ENCODE measurements at regions not wholly inside any gene's neighbourhood (a gene's known extent, or its start where the extent isn't known, plus 50 kb on each side); places are given as distances from the start of the nearest gene placed in this dataset.

DNA sequence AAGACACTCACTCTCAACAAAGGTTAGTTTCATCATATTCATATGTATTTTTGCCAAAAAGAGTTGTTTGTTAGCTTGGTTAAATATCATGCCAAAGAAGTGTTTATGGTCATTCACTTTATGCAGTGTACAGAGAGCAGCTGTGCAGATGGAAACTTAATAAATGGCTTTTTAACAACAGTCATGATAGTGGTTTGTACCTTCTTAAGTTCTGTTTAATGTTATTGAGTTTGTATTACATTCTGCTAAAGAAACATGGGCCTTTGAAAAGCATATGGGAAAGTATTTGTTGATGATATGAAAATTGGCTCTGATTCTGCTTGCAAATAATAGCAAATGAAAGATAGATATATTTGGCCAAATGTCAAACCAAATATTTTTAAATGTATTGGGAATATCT, 607.3 kb downstream of the NCAM2 start:
- Histone ChIP-seq H3K9me3 (no peaks in the 10 kb centered on the region), H3K27me3 (no peaks in the 10 kb centered on the region), H3K4me3 (no peak overlapping the region), H3K36me3 (no peaks in the 10 kb centered on the region), H3K4me1 (no peaks in the 10 kb centered on the region), H3K27ac (no peak overlapping the region)
- intact Hi-C loops (cut with DNase I; ENCODE audit: low total_unique reads): no loop called here
- DNase-seq: no peak
- TF ChIP-seq POLR2A (IDR thresholded peaks at IDR 0.05) (no peak), CTCF (IDR thresholded peaks at IDR 0.05) (no peak)

- no peaks in the 10 kb centered on the region for H3K4me1 ChIP-seq
Observed at GRCh38 chr21:21606041-21606440, 607.8 kb downstream of the NCAM2 start.

DNA sequence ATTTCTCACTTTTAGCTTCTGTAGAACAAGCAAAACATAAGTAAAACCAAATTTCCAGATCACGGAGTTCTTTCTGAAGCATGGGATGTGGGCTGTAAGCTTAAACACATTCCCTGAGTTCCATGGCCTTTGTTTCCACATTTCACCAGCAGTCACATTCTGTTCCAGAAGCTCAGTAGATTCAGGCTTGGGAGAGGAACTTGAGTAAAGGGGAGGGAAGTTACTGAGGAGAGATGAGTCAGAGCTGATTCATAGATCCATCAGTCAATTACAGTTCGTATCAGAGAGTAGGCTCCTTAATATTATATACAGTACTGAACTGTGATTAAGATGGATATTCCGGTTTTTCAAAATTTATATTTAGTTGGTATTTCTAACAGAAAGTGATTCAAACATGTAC, 614.3 kb downstream of the NCAM2 start:
- H3K27ac ChIP-seq: no peak overlapping the region
- H3K9me3 ChIP-seq: no peaks in the 10 kb centered on the region
- TF ChIP-seq POLR2A (IDR thresholded peaks at IDR 0.05) (no peak), CTCF (IDR thresholded peaks at IDR 0.05) (no peak)
- H3K4me3 ChIP-seq: no peak overlapping the region
- peaks cover 0 to 3% of the 10 kb centered on the region in 2 donors for H3K27me3 ChIP-seq
- H3K4me1 ChIP-seq: no peaks in the 10 kb centered on the region
- H3K36me3 ChIP-seq: no peaks in the 10 kb centered on the region
- intact Hi-C loops (cut with DNase I; ENCODE audit: low total_unique reads): no loop called here
- no peak for DNase-seq

More at GRCh38 chr21:21606041-21606440, 607.8 kb downstream of the NCAM2 start:
- no peaks in the 10 kb centered on the region for H3K9me3 ChIP-seq
- H3K36me3 ChIP-seq: no peaks in the 10 kb centered on the region
- intact Hi-C loops (cut with DNase I; ENCODE audit: low total_unique reads): no loop called here
- no peak for TF ChIP-seq POLR2A (IDR thresholded peaks at IDR 0.05)
- TF ChIP-seq CTCF (IDR thresholded peaks at IDR 0.05): no peak
- no peaks in the 10 kb centered on the region for H3K27me3 ChIP-seq
- H3K4me3 ChIP-seq: no peak overlapping the region
- no peak overlapping the region for H3K27ac ChIP-seq
- DNase-seq: no peak

DNA sequence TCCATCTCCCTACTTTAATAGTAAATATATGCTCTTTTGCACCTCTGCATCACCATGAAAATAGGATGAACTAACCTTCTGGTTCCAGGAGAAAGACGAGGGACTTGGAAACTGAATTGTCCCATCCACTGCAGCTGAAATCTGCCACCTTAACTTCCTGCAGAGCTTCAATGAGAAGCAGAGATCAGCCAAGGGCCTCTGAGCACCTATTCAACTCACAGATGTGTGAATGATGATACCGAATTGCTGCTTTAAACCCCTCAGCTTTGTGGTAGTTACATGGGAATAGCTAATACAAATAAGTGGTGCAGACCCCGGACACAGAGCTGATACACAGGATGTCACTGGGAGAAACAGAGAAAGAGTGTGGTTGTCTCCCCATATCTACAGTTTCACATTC, 616.8 kb downstream of the NCAM2 start:
- no peak for DNase-seq
- H3K36me3 ChIP-seq: no peaks in the 10 kb centered on the region
- H3K27me3 ChIP-seq: peaks cover 0 to 3% of the 10 kb centered on the region in 2 donors

More for the DNA sequence above, 616.8 kb downstream of the NCAM2 start:
- no peak for TF ChIP-seq POLR2A (IDR thresholded peaks at IDR 0.05)
- TF ChIP-seq CTCF (IDR thresholded peaks at IDR 0.05): no peak
- intact Hi-C loops (cut with DNase I; ENCODE audit: low total_unique reads): no loop called here
- Histone ChIP-seq H3K4me3 (no peak overlapping the region), H3K4me1 (no peaks in the 10 kb centered on the region), H3K9me3 (no peaks in the 10 kb centered on the region), H3K27ac (no peak overlapping the region)

Measured in uterus (tissue), 3 donors.